ENCODE measurements at regions not wholly inside any gene's neighbourhood (a gene's known extent, or its start where the extent isn't known, plus 50 kb on each side); places are given as distances from the start of the nearest gene placed in this dataset.

DNA sequence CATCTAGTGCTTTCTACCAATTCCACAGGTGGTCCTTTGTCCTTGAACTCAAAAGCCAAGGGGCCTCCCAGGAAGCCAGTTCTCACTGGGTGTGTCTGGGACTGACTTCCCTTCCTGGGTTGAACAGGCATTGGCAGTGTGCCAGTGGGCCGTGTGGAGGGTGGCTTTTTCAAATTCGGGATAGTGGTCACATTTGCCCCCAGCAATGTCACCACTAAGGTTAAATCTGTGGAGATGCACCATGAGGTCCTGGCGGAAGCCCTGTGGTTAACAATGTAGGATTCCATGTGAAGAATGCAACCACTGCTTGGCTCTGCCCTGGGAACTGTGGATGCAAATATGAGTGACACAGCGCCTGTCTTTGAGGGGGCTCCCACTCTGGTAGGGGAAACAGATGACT, 53.2 kb upstream of the MTNR1B start:
- no peak overlapping the region for H3K27ac ChIP-seq (ENCODE audit: low read depth in 1 of 2, low read length in 2 of 2)
- 65 to 68% methylated on average over 4 of the region's 4 CpGs for WGBS, 2 donors
- DNase-seq (no peak), ATAC-seq (ENCODE audit: low FRiP score) (no peak)
- H3K36me3 ChIP-seq (ENCODE audit: control insufficient read depth in 1 of 2, insufficient read depth in 2 of 2, low read length in 1 of 2), result no peaks in the 10 kb centered on the region
- no peaks in the 10 kb centered on the region for H3K27me3 ChIP-seq (ENCODE audit: control insufficient read depth in 1 of 2, insufficient read depth in 2 of 2, low read length in 1 of 2)
- no peaks in the 10 kb centered on the region for H3K9me3 ChIP-seq (ENCODE audit: control insufficient read depth, low read length)
- no peaks in the 10 kb centered on the region for H3K4me1 ChIP-seq (ENCODE audit: control insufficient read depth in 1 of 2, insufficient read depth in 2 of 2, low read length in 2 of 2)
- intact Hi-C loops (cut with DNase I), result no loop called here
- H3K4me3 ChIP-seq (ENCODE audit: low read length in 2 of 2), result no peak overlapping the region

DNA sequence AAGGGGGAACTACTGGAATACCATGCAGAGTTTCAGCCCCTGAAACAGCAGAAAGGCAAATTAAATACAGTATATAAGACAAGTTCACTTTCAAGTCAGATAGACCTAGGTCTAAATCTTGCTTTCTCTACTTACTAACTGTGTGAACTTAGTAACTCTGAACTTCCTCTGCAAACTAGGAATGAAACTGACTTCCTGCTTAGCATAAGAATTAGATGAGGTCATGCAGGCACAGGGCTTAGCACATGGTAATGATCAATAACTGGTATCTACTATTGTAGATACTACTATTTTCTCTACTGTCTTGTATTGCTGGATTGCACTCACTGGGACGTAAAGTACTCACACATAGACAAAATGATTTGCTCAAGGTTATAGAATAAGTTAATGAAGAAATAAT, 51.5 kb upstream of the MTNR1B start:
- H3K4me3 ChIP-seq (ENCODE audit: low read length in 2 of 2), result no peak overlapping the region
- intact Hi-C loops (cut with DNase I), result no loop called here
- DNase-seq (no peak), ATAC-seq (ENCODE audit: low FRiP score) (no peak)
- H3K36me3 ChIP-seq (ENCODE audit: control insufficient read depth in 1 of 2, insufficient read depth in 2 of 2, low read length in 1 of 2), result no peaks in the 10 kb centered on the region
- H3K27ac ChIP-seq (ENCODE audit: low read depth in 1 of 2, low read length in 2 of 2), result no peak overlapping the region
- no peaks in the 10 kb centered on the region for H3K27me3 ChIP-seq (ENCODE audit: control insufficient read depth in 1 of 2, insufficient read depth in 2 of 2, low read length in 1 of 2)
- H3K4me1 ChIP-seq (ENCODE audit: control insufficient read depth in 1 of 2, insufficient read depth in 2 of 2, low read length in 2 of 2), result no peaks in the 10 kb centered on the region
- 93 to 97% methylated on average over 1 of the region's 1 CpG for WGBS, 2 donors
- H3K9me3 ChIP-seq (ENCODE audit: control insufficient read depth, low read length), result no peaks in the 10 kb centered on the region

GRCh38 chr11:92919048-92919447, 50.4 kb upstream of the MTNR1B start:
- no peak overlapping the region for H3K27ac ChIP-seq (ENCODE audit: low read depth in 1 of 2, low read length in 2 of 2)
- H3K27me3 ChIP-seq (ENCODE audit: control insufficient read depth in 1 of 2, insufficient read depth in 2 of 2, low read length in 1 of 2), result no peaks in the 10 kb centered on the region
- no peaks in the 10 kb centered on the region for H3K4me1 ChIP-seq (ENCODE audit: control insufficient read depth in 1 of 2, insufficient read depth in 2 of 2, low read length in 2 of 2)
- H3K36me3 ChIP-seq (ENCODE audit: control insufficient read depth in 1 of 2, insufficient read depth in 2 of 2, low read length in 1 of 2), result no peaks in the 10 kb centered on the region
- no peak overlapping the region for H3K4me3 ChIP-seq (ENCODE audit: low read length in 2 of 2)
- no peaks in the 10 kb centered on the region for H3K9me3 ChIP-seq (ENCODE audit: control insufficient read depth, low read length)
- DNase-seq, result no peak
- intact Hi-C loops (cut with DNase I), result no loop called here
- no peak for ATAC-seq (ENCODE audit: low FRiP score)
